Lung (tissue), 11 donors: ENCODE measurements at regions not wholly inside any gene's neighbourhood (a gene's known extent, or its start where the extent isn't known, plus 50 kb on each side); places are given as distances from the start of the nearest gene placed in this dataset.

ENCODE experiments used
- ATAC-seq: fragments of 200-7000 bp; cut with Tn5 transposase; one replicate; pipeline ENCODE4 v1.9.1; 2020; ENCODE audit warnings: moderate number of reproducible peaks; ENCODE audit not compliant: insufficient read depth, low FRiP score
- DNase-seq, 3 donors: peaks; one replicate each; pipeline ENCODE4 v3.0.0-alpha.2; 2013 to 2017
- H3K27ac ChIP-seq, 2 donors: one replicate each; pipeline ENCODE4 v1.5.1; 2013; ENCODE audit warnings: mild to moderate bottlenecking in 2 of 2, moderate library complexity in 2 of 2, control low read depth in 1 of 2, inconsistent platforms in 1 of 2, low read depth in 1 of 2, low read length in 1 of 2
- H3K27me3 ChIP-seq, 3 donors: one replicate each; pipeline ENCODE4 v1.5.1; 2013; ENCODE audit warnings: low read length in 2 of 3; ENCODE audit not compliant: control insufficient read depth in 3 of 3, insufficient read depth in 3 of 3
- H3K36me3 ChIP-seq, 4 donors: one replicate each; pipeline ENCODE4 v1.5.1; 2013; ENCODE audit warnings: low read length in 4 of 4, mild to moderate bottlenecking in 1 of 4, moderate library complexity in 1 of 4; ENCODE audit not compliant: control insufficient read depth in 4 of 4, insufficient read depth in 4 of 4
- H3K4me1 ChIP-seq, 5 donors: one replicate each; pipeline ENCODE4 v1.5.1; 2013; ENCODE audit warnings: low read length in 5 of 5, mild to moderate bottlenecking in 2 of 5, moderate library complexity in 1 of 5; ENCODE audit not compliant: control insufficient read depth in 5 of 5, insufficient read depth in 5 of 5
- H3K4me3 ChIP-seq: one replicate; pipeline ENCODE4 v1.5.1; 2013; ENCODE audit warnings: mild to moderate bottlenecking, control low read depth, moderate library complexity
- H3K9ac ChIP-seq, 2 donors: one replicate each; pipeline ENCODE4 v1.5.1; 2013; ENCODE audit warnings: low read length in 2 of 2, control low read depth in 1 of 2; ENCODE audit not compliant: insufficient read depth in 1 of 2
- H3K9me3 ChIP-seq, 4 donors: one replicate each; pipeline ENCODE4 v1.5.1; 2013; ENCODE audit warnings: low read length in 3 of 4, mild to moderate bottlenecking in 1 of 4, moderate library complexity in 1 of 4; ENCODE audit not compliant: control insufficient read depth in 4 of 4, insufficient read depth in 3 of 4
- CTCF ChIP-seq: IDR thresholded peaks from 2 replicates; pipeline ENCODE4 v1.5.1; 2012; ENCODE audit warnings: mild to moderate bottlenecking; ENCODE audit errors: control extremely low read depth, extremely low read depth
- whole genome bisulfite sequencing, 2 donors: extraction: QIAGEN DNeasy Blood & Tissue Kit; methylation state at CpG; one replicate each; pipeline ENCODE4 v1.1.7; 2013; 5-methylcytosine and 5-hydroxymethylcytosine counted together
- donor health status: control.
- donor health status: control.
- donor health status: Bipolar disorder and iron deficiency.
- donor health status: healthy.
- donor health status: DM: yes; HTN: yes; CAD: no.

DNA sequence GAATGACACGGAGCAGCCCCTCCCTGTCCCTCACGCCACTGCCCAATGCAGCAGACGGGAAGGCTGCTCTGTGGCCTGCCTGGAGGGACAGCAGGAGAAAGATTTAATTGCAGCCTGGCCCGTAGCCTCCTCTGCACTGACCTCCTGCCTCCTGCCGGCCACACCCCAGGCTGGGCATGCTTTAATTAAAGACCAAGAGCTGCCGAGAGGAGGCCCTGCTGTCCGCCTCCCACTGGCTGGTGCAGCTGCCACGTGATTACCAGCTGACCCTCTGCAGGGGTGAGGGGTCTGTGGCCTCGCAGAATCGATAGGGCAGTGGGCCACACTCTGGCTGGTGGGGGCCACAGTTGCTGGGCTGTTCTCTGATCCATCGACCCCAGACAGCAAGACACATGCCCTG, 100.2 kb upstream of the PRR23E start:
- no peaks in the 10 kb centered on the region for H3K4me1 ChIP-seq
- ATAC-seq (no peak), DNase-seq (no peak)
- H3K36me3 ChIP-seq = no peaks in the 10 kb centered on the region
- no peak overlapping the region for H3K4me3 ChIP-seq
- no peak for TF ChIP-seq CTCF
- 70 to 72% methylated on average over 11 of the region's 11 CpGs for WGBS, 2 donors
- no peaks in the 10 kb centered on the region for H3K27me3 ChIP-seq
- H3K27ac ChIP-seq = no peak overlapping the region
- H3K9me3 ChIP-seq = no peaks in the 10 kb centered on the region
- H3K9ac ChIP-seq = no peak overlapping the region

DNA sequence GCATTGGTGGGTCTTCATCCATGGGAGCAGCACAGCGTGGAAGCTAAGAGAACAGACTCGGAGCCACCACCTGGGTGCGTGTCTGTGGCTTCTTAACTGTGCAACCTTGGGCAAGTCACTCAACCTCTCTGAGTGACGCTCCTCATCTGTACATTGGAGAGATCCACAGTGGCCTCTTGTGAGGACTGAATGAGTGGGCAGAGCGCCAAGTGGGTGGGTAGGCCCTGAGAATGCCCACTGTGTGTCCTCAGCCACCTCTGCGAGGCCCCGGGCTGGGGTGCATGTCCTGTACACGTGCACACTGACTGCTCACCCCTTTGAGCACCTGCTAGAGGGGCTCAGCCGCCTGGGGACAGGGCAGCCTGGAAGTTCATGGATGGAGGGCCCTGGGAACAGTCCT, 99.6 kb upstream of the PRR23E start:
- Histone ChIP-seq H3K27ac (no peak overlapping the region), H3K27me3 (no peaks in the 10 kb centered on the region), H3K9me3 (no peaks in the 10 kb centered on the region), H3K36me3 (no peaks in the 10 kb centered on the region), H3K9ac (no peak overlapping the region), H3K4me3 (no peak overlapping the region), H3K4me1 (no peaks in the 10 kb centered on the region)
- no peak for TF ChIP-seq CTCF
- 79 to 88% methylated on average over 9 of the region's 9 CpGs for WGBS, 2 donors
- no peak for ATAC-seq
- no peak for DNase-seq

DNA sequence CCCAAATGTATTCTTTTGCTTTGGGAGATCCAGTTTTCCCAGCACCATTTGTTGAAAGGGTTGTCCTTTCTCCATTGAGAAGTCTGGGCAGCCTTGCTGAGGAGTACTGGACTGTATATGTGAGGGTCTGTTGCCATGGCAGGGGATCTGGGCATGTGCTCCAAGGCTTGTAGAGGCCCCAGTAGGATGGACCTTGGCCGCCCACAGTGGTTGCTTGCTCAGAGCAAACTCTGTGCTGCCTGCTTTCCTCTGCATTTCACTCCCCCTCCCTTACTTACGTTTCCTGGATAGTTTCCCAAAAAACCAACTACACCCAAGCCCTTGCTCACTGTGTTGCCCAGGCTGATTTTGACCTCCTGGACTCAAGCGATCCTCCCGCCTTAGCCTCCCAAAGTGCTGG, 97.2 kb upstream of the PRR23E start:
- ATAC-seq (no peak), DNase-seq (no peak)
- TF ChIP-seq CTCF = no peak
- no peak overlapping the region for H3K4me3 ChIP-seq
- no peak overlapping the region for H3K27ac ChIP-seq
- 87 to 88% methylated on average over 4 of the region's 4 CpGs for WGBS, 2 donors
- H3K36me3 ChIP-seq = no peaks in the 10 kb centered on the region
- H3K27me3 ChIP-seq = no peaks in the 10 kb centered on the region
- H3K9me3 ChIP-seq = no peaks in the 10 kb centered on the region
- no peaks in the 10 kb centered on the region for H3K4me1 ChIP-seq
- H3K9ac ChIP-seq = no peak overlapping the region
